Stimulated activated CD4-positive, alpha-beta T cell treated with anti-CD3 and anti-CD28 coated beads, Interleukin-4, amount 100 ng/mL, for 24 hours (primary cell): ENCODE measurements at regions not wholly inside any gene's neighbourhood (a gene's known extent, or its start where the extent isn't known, plus 50 kb on each side); places are given as distances from the start of the nearest gene placed in this dataset.

Experiments used
- DNase-seq: peaks from one replicate; pipeline ENCODE4 v3.0.0-alpha.2; 2020

- no peak for DNase-seq
Observed at GRCh38 chr9:86470326-86470725, 116.1 kb upstream of the TUT7 start.

- DNase-seq: no peak
Observed at GRCh38 chr9:86469476-86470250, 115.5 kb upstream of the TUT7 start.

DNA sequence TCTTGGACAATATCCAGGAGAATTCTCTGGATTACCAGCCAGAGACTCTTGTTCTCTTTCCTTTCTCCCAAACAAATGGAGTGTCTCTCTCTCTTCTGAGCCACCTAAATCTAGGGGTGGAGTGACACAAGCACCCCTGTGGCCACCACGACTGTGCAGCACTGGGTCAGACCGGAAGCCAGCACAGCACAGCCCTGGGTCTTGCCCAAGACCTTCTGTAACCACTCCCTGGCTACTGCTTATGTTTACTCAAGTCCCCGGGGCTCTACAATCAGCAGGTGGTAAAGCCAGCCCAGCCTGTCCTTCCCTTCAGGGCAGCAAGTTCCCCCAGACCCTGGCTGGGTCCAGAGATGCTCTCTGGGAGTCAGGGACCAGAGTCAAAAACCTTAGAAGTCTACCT lies 110.0 kb upstream of the TUT7 start:
- no peak for DNase-seq

DNA sequence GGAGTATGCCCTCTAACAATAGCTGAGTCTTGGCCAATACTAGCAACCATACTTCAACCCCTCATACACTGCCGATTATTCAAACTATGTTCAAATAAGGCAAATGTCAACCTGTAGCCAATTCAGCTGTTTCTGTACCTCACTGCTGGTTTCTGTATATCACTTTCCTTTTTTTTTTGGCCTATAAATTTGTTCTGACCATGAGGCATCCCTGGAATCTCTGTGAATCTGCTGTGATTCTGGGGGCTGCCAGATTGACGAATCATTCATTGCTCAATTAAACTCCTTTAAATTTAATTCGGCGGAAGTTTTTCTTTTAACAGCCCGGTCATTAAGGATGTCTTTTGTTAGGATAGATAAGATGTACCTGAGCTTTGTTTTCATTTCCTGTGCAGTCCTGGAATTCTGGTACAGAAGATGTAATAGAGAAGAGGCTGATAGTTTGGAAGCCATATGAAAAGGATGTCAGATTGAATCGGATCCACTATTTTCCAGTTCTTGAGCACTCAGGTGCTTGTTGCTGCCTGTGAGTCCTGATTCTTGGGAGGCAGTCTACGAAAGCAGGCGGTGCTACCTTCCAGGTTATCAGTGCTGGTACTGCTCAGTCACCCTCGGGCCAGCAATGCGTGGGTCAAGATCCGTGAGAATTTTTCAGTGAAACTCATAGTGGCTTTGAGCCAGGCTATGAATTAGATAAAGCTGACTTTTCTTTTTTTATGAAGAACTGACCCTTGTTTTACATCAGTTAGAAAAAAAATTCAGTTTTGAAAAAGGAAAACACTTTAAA lies 106.2 kb upstream of the TUT7 start:
- no peak for DNase-seq

DNA sequence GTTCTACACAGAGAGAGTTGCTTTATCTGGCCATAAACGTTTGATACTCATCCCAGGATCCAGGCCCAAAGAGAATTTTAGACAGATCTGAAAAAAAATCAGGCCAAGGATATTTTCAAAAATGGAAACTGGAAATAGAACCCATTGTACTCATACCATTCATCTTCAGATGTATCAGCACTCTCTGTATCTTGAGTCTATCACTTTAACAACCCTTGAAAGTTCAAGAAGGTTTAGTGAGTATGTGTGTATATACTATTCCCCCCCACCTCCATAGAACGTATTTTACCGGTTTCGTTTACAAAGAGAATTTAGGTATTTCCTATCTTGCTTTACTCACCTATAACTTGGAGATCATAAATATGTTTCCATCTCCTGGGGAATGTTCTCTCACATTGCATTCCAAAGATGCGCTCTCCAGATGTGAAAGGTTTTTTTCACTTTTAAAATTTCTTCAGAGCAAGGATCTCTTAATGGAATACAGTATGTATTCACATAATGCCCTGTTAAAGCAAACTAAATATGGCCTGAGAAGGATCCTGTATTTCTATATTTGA lies 105.5 kb upstream of the TUT7 start:
- no peak for DNase-seq

GRCh38 chr9:86459191-86459590 lies 105.0 kb upstream of the TUT7 start:
- DNase-seq: no peak

DNA sequence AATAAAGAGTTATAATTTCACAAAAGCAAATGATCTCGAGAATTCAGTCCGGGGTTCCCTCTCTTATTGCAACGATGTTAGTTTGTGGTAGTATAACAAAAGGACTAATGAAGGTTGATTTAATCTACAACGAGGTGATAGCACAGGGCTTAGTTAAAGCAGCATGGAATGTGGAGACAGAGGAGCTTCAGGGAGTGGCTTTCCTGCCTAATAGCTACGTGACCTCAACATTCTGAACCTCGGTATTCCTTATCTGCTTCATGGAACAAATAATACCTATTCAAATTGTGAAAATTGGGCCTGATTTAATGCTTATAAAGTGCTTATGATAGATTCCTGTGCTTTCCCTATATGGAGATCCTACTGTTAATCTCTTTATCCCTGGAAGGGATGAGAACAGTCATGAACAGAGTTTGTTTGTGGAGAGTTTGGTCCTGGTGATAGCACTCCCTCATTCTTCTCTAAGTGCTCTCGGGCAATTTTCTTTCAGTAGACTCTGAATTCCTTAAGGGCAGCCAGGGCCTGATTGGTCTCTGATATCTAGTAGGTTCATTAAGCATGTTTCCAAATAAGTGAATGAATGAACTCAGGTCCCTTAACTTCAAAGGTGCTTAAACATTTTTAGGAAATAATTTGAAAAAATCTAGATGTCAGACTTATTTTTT lies 104.1 kb upstream of the TUT7 start:
- no peak for DNase-seq

DNA sequence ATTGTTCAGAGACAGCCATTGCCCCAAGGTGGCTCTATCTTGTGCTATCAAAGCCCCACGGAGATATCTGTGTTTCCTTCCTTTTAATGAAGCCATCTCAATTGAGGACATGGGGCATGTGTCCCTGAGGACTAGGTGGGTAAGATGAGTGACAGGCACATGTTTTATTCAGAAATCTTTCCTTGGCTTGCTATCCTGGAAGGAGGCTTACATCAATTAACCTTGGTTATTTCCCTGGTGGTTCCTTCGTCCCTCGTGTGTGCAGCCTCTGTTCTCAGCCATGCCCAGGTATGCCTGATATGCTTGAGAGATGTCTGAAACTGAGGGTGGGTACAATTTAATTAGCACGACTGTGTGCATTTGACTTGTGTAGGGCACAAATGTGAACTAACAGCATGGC lies 102.2 kb upstream of the TUT7 start:
- DNase-seq: no peak

- no peak for DNase-seq
Observed at GRCh38 chr9:86454701-86455615, 100.7 kb upstream of the TUT7 start.

- DNase-seq: no peak
Observed at GRCh38 chr9:86452201-86452828, 98.1 kb upstream of the TUT7 start.

- no peak for DNase-seq
Observed at GRCh38 chr9:86449246-86449645, 95.0 kb upstream of the TUT7 start.

GRCh38 chr9:86445671-86446070 lies 91.5 kb upstream of the TUT7 start:
- no peak for DNase-seq

DNA sequence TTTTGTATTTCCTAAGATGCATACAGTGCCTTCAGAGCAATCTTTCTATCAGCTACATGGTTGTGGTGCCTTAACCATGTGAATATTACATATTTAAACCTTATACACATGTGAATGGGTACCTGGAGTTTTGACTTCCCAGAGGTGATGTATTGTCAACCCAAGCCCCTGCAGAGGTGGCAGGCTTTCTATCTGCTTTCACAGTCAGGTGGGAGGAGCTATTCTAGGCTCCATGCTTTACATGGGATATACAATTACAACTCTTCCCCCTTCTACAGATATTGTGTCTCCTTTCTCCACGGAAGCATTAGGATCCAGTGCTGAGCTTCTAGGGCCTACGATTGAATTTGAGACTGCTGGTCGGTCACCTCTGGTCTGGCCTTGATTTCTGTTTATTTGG lies 89.8 kb upstream of the TUT7 start:
- DNase-seq: no peak

- DNase-seq: no peak
Observed at GRCh38 chr9:86434039-86434726, 80.0 kb upstream of the TUT7 start.

- no peak for DNase-seq
Observed at GRCh38 chr9:86424251-86424891, 70.2 kb upstream of the TUT7 start.

GRCh38 chr9:86413971-86414880 lies 60.0 kb upstream of the TUT7 start:
- no peak for DNase-seq

DNA sequence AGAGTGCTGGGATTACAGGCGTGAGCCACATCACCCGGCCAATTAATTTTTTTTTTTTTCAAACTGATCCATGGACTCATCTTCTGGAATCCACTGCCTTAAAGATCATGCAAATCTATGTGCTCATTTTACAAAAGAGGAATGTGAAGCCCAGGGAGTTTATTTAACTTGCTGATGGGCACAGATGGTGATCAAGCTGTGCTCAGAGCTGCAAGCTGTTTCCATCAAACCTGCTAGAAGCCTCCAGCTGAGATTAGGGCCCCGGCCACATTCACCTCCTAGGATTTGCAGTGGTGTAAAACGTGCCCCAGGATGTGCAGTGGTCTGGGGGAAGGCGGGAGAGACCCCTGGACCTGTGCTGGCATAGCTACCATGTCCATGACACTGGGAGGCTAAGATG lies 56.1 kb upstream of the TUT7 start:
- DNase-seq: no peak

DNA sequence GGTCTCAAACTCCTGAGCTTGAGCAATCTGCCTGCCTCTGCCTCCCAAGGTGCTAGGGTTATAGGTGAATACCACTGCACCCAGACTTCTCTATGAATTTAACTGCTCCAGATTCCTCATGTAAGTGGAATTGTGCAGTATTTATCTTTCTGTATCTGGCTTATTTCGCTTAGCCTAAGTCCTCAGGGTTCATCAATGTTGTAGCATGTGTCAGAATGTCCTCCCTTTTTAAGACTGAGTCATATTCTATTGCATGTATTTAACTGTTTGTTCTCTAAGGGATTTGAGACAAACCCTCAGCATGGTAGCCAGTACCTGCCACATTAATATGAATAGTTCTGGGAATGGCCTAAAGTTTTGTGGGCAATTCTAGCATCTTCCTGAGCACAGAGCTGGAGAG lies 53.9 kb upstream of the TUT7 start:
- no peak for DNase-seq

DNA sequence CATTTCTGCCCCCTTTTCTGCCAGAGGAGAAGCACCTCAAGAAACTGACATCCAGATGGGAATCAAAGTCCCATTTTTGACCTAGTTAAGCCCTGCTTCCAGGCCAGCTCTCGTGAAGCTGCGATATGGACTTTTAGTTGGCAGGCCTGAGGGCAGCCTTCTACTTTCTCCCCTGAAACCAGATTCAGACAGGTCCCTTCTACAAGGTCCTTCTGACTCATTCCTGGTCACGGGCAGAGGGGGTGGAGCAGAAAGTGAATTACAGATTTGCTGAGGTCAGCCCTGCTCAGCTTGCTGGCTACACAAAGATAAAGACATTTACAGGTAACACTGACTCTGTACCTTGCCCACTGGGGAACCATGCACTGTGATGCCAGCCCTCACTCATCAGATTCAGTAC lies 52.8 kb upstream of the TUT7 start:
- DNase-seq: no peak

DNA sequence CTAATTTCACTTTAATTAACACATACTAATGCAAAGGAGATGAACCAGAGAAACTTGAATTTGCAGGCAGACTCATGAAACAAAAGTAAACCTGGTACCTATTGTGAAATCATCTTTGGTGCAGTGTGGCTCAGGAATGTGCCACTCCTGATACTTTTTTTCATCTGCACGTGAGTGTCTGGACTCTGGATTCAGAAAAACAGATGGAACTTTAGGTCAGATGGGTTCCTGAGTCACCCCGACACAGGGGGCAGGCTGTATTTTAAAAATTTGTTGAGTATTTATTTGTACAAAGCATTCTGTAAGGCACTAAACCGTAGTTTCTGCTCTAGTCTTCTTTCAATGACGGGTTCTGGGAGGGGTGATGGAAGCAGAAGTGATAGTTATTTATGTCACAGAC lies 52.2 kb upstream of the TUT7 start:
- DNase-seq: no peak
